HepG2 (cell line): ENCODE measurements at regions not wholly inside any gene's neighbourhood (a gene's known extent, or its start where the extent isn't known, plus 50 kb on each side); places are given as distances from the start of the nearest gene placed in this dataset.
"Not testable (repeated sequence)": the region's sequence is repeated elsewhere in the genome, so short reads cannot be mapped to it uniquely, and the experiment has no call there.

Experiments used
- ATAC-seq: fragments of 200-7000 bp; cut with Tn5 transposase; 3 replicates; pipeline ENCODE4 v1.9.1; 2020; ENCODE audit warnings: mild to moderate bottlenecking, moderate library complexity
- BruUV-seq: library from RNA; stranded (reverse); fragments of 400-500 nt; replicated peaks from 2 replicates; lab custom pipeline; 2021; lab: Mats Ljungman, UMichigan
- CTCF ChIA-PET: fragments of 300-600 bp; formaldehyde crosslinking; extraction: SDS; loops from one replicate; lab custom pipeline; 2021; ENCODE audit warnings: low total read pairs, inconsistent platforms, low intra/inter-chr PET ratio; lab: Yijun Ruan, JAX
- POLR2A ChIA-PET: fragments of 350-600 bp; sonication (Branson Sonifier 250); formaldehyde crosslinking; loops from one replicate; lab custom pipeline; 2020; ENCODE audit warnings: antibody characterized with exemption, inconsistent platforms; lab: Yijun Ruan, JAX
- DNase-seq: peaks from one replicate; pipeline ENCODE4 v3.0.0-alpha.2; 2015; ENCODE audit warnings: low spot score
- FAIRE-seq: peaks from 3 replicates; lab custom pipeline; 2011; peaks lifted over from hg19 to GRCh38; lab: Jason Lieb, UNC
- H2AFZ ChIP-seq: one replicate; pipeline ENCODE4 v1.6.1; 2011; ENCODE audit warnings: low read length, inconsistent platforms
- H3K27ac ChIP-seq: fragments of 300-600 bp; 3 replicates; pipeline ENCODE4 v1.8.0; 2011; ENCODE audit warnings: mixed run types, mild to moderate bottlenecking, mixed read lengths, low read length, inconsistent platforms; ENCODE audit not compliant: insufficient read depth; ENCODE audit errors: extremely low read length
- H3K27me3 ChIP-seq, 2 experiments: fragments of 200-600 bp in 1 of 2; 2 replicates in 1 of 2; 3 replicates in 1 of 2; pipeline versions ENCODE4 v1.6.0 to v1.8.0; 2011; ENCODE audit warnings: low read length in 2 of 2, mild to moderate bottlenecking in 2 of 2, moderate library complexity in 2 of 2, inconsistent platforms in 1 of 2; ENCODE audit not compliant: insufficient read depth in 2 of 2, control insufficient read depth in 1 of 2
- H3K36me3 ChIP-seq, 2 experiments: fragments of 200-600 bp in 1 of 2; replicated peaks in 1 of 2; 2 replicates in 1 of 2; 3 replicates in 1 of 2; pipeline versions ENCODE4 v1.5.1 to v1.8.0; 2011; ENCODE audit warnings: low read length in 2 of 2, inconsistent platforms in 1 of 2; ENCODE audit not compliant: insufficient read depth in 2 of 2, control insufficient read depth in 1 of 2
- H3K4me1 ChIP-seq: 2 replicates; pipeline ENCODE4 v1.5.1; 2012; ENCODE audit warnings: low read length, inconsistent platforms; ENCODE audit not compliant: insufficient read depth
- H3K4me2 ChIP-seq: 2 replicates; pipeline ENCODE4 v1.6.0; 2011; ENCODE audit warnings: low read depth, low read length, inconsistent platforms
- H3K4me3 ChIP-seq, 3 experiments: fragments of 200-600 bp in 1 of 3; sonication (generic), shearing (Covaris generic) in 1 of 3; replicated peaks in 1 of 3; 2 replicates each; pipeline ENCODE4 v1.5.1; 2011 to 2016; ENCODE audit warnings: low read length in 3 of 3, inconsistent platforms in 2 of 3, low read depth in 2 of 3, mild to moderate bottlenecking in 2 of 3, control low read depth in 1 of 3, mixed read lengths in 1 of 3; ENCODE audit not compliant: insufficient read depth in 1 of 3
- H3K79me2 ChIP-seq: one replicate; pipeline ENCODE4 v1.6.1; 2011; ENCODE audit warnings: low read length, inconsistent platforms; ENCODE audit not compliant: insufficient read depth
- H3K9ac ChIP-seq: 2 replicates; pipeline ENCODE4 v1.6.0; 2011; ENCODE audit warnings: mild to moderate bottlenecking, low read depth, low read length, inconsistent platforms; ENCODE audit not compliant: insufficient read depth
- H3K9me3 ChIP-seq: 2 replicates; pipeline ENCODE4 v1.5.1; 2012; ENCODE audit warnings: mild to moderate bottlenecking, low read length
- H4K20me1 ChIP-seq: 2 replicates; pipeline ENCODE4 v1.6.0; 2011; ENCODE audit warnings: inconsistent platforms, mild to moderate bottlenecking, low read length, moderate library complexity; ENCODE audit not compliant: insufficient read depth
- SETDB1 ChIP-seq: sonication (generic); formaldehyde crosslinking; IDR thresholded peaks from 2 replicates; pipeline ENCODE4 v1.5.1; 2020; ENCODE audit warnings: missing genetic modification reagents, mild to moderate bottlenecking, borderline replicate concordance
- YEATS2 ChIP-seq: sonication (generic); formaldehyde crosslinking; IDR thresholded peaks from 2 replicates; pipeline ENCODE4 v1.4.0; 2020; ENCODE audit warnings: missing genetic modification reagents, borderline replicate concordance
- ZNF10 ChIP-seq: sonication (generic); formaldehyde crosslinking; IDR thresholded peaks from 2 replicates; pipeline ENCODE4 v1.4.0; 2020; ENCODE audit warnings: mild to moderate bottlenecking, low read depth, missing genetic modification reagents, borderline replicate concordance
- ZNF234 ChIP-seq: sonication (generic); formaldehyde crosslinking; conservative IDR thresholded peaks from 2 replicates; pipeline ENCODE4 v1.5.1; 2020; ENCODE audit warnings: mild to moderate bottlenecking, missing genetic modification reagents
- ZNF383 ChIP-seq: sonication (generic); formaldehyde crosslinking; IDR thresholded peaks from 2 replicates; pipeline ENCODE4 v1.4.0; 2020; ENCODE audit warnings: missing genetic modification reagents, mild to moderate bottlenecking, borderline replicate concordance
- ZNF670 ChIP-seq: sonication (generic); formaldehyde crosslinking; IDR thresholded peaks from 2 replicates; pipeline ENCODE4 v1.8.0; 2022; ENCODE audit warnings: mild to moderate bottlenecking, missing genetic modification reagents, borderline replicate concordance
- ZUFSP ChIP-seq: sonication (generic); formaldehyde crosslinking; IDR thresholded peaks from 2 replicates; pipeline ENCODE4 v1.9.0; 2021; ENCODE audit warnings: missing genetic modification reagents, mild to moderate bottlenecking, borderline replicate concordance
- WGBS: methylation state at CpG from one replicate; pipeline ENCODE4 v1.1.6; 2017; ENCODE audit warnings: low lambda C conversion rate; 5-methylcytosine and 5-hydroxymethylcytosine counted together
- in situ Hi-C: cut with HindIII; loops from 2 replicates; pipeline ENCODE4 v1.10.0; 2017; ENCODE audit warnings: low pct_unique_long_range_greater_than_20kb; ENCODE audit not compliant: extremely low pct_ligation_motif_present
- intact Hi-C: fragments of 100-400 bp; cut with micrococcal nuclease; formaldehyde crosslinking; loops from one replicate; pipeline ENCODE4 v1.10.0; 2022; ENCODE audit not compliant: unreplicated experiment

DNA sequence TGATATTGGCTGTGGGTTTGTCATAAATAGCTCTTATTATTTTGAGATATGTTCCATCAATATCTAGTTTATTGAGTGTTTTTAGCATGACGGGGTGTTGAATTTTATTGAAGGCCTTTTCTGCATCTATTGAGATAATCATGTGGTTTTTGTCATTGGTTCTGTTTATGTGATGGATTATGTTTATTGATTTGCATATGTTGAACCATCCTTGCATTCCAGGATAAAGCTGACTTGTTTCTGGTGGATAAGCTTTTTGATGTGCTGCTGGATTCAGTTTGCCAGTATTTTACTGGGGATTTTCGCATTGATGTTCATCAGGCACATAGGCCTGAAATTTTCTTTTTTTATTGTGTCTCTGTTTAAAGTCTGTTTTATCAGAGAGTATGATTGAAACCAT lies 151.1 kb upstream of the CREB1 start:
- FAIRE-seq, intact Hi-C loops, ATAC-seq, H3K4me1 ChIP-seq, H3K27me3 ChIP-seq, H3K9me3 ChIP-seq, H3K79me2 ChIP-seq, H3K9ac ChIP-seq, CTCF ChIA-PET, H3K4me3 ChIP-seq, DNase-seq, H3K27ac ChIP-seq, BruUV-seq, H2AFZ ChIP-seq, POLR2A ChIA-PET, H3K36me3 ChIP-seq, H3K4me2 ChIP-seq, in situ Hi-C loops, H4K20me1 ChIP-seq: not testable (repeated sequence)
- 2% methylated on average over 2 of the region's 2 CpGs for WGBS

DNA sequence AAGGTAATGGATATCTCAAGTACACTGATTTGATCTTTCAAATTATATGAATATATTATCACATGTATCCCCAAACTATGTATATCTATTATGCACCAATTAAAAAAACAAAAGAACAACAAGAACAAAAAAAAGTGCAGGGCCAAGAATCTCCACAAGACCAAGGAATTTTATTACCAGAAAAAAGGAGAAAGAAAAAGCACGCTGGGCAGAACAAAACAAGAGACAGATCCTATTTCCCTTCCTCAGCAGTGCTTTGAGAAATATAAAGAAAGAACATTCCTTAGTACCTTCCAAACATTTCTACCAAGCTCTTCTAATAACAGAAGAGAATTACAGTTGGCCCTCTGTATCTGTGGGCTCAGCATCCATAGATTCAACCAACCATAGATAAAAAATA lies 144.7 kb upstream of the CREB1 start:
- in situ Hi-C loops (no loop called here), intact Hi-C loops (no loop called here)
- Histone ChIP-seq H3K27ac (no peak overlapping the region), H3K79me2 (no peaks in the 10 kb centered on the region), H3K4me2 (no peak overlapping the region), H3K4me3 (no peak overlapping the region), H3K36me3 (no peaks in the 10 kb centered on the region), H2AFZ (no peak overlapping the region), H3K9me3 (0 out of 2 replicates have a peak, but pooled peaks cover 4% of the 10 kb centered on the region), H4K20me1 (no peaks in the 10 kb centered on the region), H3K27me3 (no peaks in the 10 kb centered on the region; a peak in 1 of 5 replicates), H3K4me1 (no peaks in the 10 kb centered on the region), H3K9ac (no peak overlapping the region)
- POLR2A ChIA-PET = no interaction called here
- TF ChIP-seq ZNF234 (CRISPR knock-in tag) (no peak), ZNF10 (CRISPR knock-in tag) (no peak), YEATS2 (CRISPR knock-in tag) (no peak), SETDB1 (CRISPR knock-in tag) (no peak), ZNF383 (CRISPR knock-in tag) (no peak), ZUFSP (CRISPR knock-in tag) (no peak), ZNF670 (CRISPR knock-in tag) (no peak)
- CTCF ChIA-PET = no interaction called here
- DNase-seq = no peak
- no TSS peak for BruUV-seq
- 0% methylated on average over 1 of the region's 1 CpG for WGBS
- no peak for FAIRE-seq
- ATAC-seq = no peak
